Mammary epithelial cell (primary cell): ENCODE measurements at regions not wholly inside any gene's neighbourhood (a gene's known extent, or its start where the extent isn't known, plus 50 kb on each side); places are given as distances from the start of the nearest gene placed in this dataset.

Experiments
- EZH2 ChIP-seq: IDR thresholded peaks from 2 replicates; pipeline ENCODE4 v1.6.1; 2012; ENCODE audit warnings: low read length, inconsistent platforms, borderline replicate concordance
- TF ChIP-seq, protein P1 (sequence below), 2 donors: IDR thresholded peaks in 1 of 2; conservative IDR thresholded peaks in 1 of 2; 2 replicates each; pipeline ENCODE4 v1.5.1; 2011 to 2012; ENCODE audit warnings: inconsistent platforms in 2 of 2, low read length in 2 of 2, mild to moderate bottlenecking in 2 of 2, control low read depth in 1 of 2, low read depth in 1 of 2; ENCODE audit not compliant: insufficient read depth in 1 of 2; ENCODE audit errors: extremely low read depth in 1 of 2

GRCh38 chr12:23140710-23141109, 515.7 kb downstream of the ETNK1 start:
- TF ChIP-seq, protein P1, sequence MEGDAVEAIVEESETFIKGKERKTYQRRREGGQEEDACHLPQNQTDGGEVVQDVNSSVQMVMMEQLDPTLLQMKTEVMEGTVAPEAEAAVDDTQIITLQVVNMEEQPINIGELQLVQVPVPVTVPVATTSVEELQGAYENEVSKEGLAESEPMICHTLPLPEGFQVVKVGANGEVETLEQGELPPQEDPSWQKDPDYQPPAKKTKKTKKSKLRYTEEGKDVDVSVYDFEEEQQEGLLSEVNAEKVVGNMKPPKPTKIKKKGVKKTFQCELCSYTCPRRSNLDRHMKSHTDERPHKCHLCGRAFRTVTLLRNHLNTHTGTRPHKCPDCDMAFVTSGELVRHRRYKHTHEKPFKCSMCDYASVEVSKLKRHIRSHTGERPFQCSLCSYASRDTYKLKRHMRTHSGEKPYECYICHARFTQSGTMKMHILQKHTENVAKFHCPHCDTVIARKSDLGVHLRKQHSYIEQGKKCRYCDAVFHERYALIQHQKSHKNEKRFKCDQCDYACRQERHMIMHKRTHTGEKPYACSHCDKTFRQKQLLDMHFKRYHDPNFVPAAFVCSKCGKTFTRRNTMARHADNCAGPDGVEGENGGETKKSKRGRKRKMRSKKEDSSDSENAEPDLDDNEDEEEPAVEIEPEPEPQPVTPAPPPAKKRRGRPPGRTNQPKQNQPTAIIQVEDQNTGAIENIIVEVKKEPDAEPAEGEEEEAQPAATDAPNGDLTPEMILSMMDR (conservative IDR thresholded peaks at IDR 0.05 in 1 of 2, IDR thresholded peaks at IDR 0.05 in 1 of 2; ENCODE audit: extremely low read depth in 1 of 2, insufficient read depth in 1 of 2, low read depth in 1 of 2, low read length in 2 of 2) = no peak
- no peak for TF ChIP-seq EZH2
